ENCODE measurements at regions not wholly inside any gene's neighbourhood (a gene's known extent, or its start where the extent isn't known, plus 50 kb on each side); places are given as distances from the start of the nearest gene placed in this dataset.

DNA sequence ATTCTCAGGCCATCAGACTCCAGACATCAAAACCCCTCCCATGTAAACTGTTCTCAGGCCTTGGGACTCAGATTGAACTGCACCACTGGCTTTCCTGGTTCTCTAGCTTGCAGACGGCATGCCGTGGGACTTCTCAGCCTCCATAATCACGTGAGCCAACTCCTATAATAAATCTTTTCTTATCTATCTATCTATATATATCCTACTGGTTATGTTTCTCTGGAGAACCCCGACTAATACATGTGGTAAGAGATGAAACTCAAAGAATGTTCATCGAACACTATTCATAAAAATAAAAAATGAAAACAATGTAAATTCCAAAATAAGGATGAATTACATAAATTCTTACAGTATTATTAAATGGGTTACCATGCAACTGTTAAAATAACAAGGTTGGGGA lies 84.5 kb upstream of the NTRK3 start:
- TF ChIP-seq, protein P1, sequence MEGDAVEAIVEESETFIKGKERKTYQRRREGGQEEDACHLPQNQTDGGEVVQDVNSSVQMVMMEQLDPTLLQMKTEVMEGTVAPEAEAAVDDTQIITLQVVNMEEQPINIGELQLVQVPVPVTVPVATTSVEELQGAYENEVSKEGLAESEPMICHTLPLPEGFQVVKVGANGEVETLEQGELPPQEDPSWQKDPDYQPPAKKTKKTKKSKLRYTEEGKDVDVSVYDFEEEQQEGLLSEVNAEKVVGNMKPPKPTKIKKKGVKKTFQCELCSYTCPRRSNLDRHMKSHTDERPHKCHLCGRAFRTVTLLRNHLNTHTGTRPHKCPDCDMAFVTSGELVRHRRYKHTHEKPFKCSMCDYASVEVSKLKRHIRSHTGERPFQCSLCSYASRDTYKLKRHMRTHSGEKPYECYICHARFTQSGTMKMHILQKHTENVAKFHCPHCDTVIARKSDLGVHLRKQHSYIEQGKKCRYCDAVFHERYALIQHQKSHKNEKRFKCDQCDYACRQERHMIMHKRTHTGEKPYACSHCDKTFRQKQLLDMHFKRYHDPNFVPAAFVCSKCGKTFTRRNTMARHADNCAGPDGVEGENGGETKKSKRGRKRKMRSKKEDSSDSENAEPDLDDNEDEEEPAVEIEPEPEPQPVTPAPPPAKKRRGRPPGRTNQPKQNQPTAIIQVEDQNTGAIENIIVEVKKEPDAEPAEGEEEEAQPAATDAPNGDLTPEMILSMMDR (IDR thresholded peaks at IDR 0.05) = no peak
- TF ChIP-seq TAF1 (IDR thresholded peaks at IDR 0.05; ENCODE audit: borderline replicate concordance, low read depth, low read length) = no peak
- no peak for TF ChIP-seq YY1 (IDR thresholded peaks at IDR 0.05; ENCODE audit: low read depth)
- no peak for TF ChIP-seq POLR2AphosphoS5 (IDR thresholded peaks at IDR 0.05; ENCODE audit: low read depth, low read length)
- no peak for TF ChIP-seq FOXJ3 (CRISPR knock-in tag; IDR thresholded peaks at IDR 0.05)
- TF ChIP-seq ELF1 (IDR thresholded peaks at IDR 0.05) = no peak
- no peak for TF ChIP-seq RFX5 (IDR thresholded peaks at IDR 0.05; ENCODE audit: low read length)
- no peak for TF ChIP-seq NFIC (IDR thresholded peaks at IDR 0.05; ENCODE audit: borderline replicate concordance)
- TF ChIP-seq, protein P2, sequence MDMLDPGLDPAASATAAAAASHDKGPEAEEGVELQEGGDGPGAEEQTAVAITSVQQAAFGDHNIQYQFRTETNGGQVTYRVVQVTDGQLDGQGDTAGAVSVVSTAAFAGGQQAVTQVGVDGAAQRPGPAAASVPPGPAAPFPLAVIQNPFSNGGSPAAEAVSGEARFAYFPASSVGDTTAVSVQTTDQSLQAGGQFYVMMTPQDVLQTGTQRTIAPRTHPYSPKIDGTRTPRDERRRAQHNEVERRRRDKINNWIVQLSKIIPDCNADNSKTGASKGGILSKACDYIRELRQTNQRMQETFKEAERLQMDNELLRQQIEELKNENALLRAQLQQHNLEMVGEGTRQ (IDR thresholded peaks at IDR 0.05; ENCODE audit: borderline replicate concordance, low read depth, low read length) = no peak
- TF ChIP-seq, protein P3, sequence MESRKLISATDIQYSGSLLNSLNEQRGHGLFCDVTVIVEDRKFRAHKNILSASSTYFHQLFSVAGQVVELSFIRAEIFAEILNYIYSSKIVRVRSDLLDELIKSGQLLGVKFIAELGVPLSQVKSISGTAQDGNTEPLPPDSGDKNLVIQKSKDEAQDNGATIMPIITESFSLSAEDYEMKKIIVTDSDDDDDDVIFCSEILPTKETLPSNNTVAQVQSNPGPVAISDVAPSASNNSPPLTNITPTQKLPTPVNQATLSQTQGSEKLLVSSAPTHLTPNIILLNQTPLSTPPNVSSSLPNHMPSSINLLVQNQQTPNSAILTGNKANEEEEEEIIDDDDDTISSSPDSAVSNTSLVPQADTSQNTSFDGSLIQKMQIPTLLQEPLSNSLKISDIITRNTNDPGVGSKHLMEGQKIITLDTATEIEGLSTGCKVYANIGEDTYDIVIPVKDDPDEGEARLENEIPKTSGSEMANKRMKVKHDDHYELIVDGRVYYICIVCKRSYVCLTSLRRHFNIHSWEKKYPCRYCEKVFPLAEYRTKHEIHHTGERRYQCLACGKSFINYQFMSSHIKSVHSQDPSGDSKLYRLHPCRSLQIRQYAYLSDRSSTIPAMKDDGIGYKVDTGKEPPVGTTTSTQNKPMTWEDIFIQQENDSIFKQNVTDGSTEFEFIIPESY (IDR thresholded peaks at IDR 0.05; ENCODE audit: borderline replicate concordance, low read depth) = no peak
- TF ChIP-seq RCOR1 (IDR thresholded peaks at IDR 0.05; ENCODE audit: low read length) = no peak
- TF ChIP-seq RAD21 (IDR thresholded peaks at IDR 0.05; ENCODE audit: low read length) = no peak
- TF ChIP-seq, protein P4, sequence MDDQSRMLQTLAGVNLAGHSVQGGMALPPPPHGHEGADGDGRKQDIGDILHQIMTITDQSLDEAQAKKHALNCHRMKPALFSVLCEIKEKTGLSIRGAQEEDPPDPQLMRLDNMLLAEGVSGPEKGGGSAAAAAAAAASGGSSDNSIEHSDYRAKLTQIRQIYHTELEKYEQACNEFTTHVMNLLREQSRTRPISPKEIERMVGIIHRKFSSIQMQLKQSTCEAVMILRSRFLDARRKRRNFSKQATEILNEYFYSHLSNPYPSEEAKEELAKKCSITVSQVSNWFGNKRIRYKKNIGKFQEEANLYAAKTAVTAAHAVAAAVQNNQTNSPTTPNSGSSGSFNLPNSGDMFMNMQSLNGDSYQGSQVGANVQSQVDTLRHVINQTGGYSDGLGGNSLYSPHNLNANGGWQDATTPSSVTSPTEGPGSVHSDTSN (IDR thresholded peaks at IDR 0.05) = no peak
- no peak for TF ChIP-seq SMC3 (IDR thresholded peaks at IDR 0.05; ENCODE audit: low read depth, low read length)

All from SK-N-SH (cell line).